Hepatocyte (in vitro differentiated cells): ENCODE measurements at regions not wholly inside any gene's neighbourhood (a gene's known extent, or its start where the extent isn't known, plus 50 kb on each side); places are given as distances from the start of the nearest gene placed in this dataset.
A peak's percentile ranks its signal among the peaks of the same experiment; 100 is the strongest.

Experiments used
- DNase-seq: peaks from one replicate; pipeline ENCODE4 v3.0.0-alpha.2; 2016; ENCODE audit warnings: low spot score
- H2AFZ ChIP-seq: fragments of 200-600 bp; sonication (generic); 2 replicates; pipeline ENCODE4 v1.6.0; 2016; ENCODE audit warnings: antibody characterized with exemption, mild to moderate bottlenecking
- H3K27ac ChIP-seq: fragments of 200-600 bp; sonication (generic); 2 replicates; pipeline ENCODE4 v1.5.1; 2016; ENCODE audit warnings: mild to moderate bottlenecking
- H3K27me3 ChIP-seq: fragments of 200-600 bp; sonication (generic); 2 replicates; pipeline ENCODE4 v1.6.1; 2016
- H3K36me3 ChIP-seq: fragments of 200-600 bp; sonication (generic); replicated peaks from 2 replicates; pipeline ENCODE4 v1.5.1; 2016; ENCODE audit warnings: low read depth; ENCODE audit not compliant: insufficient read depth
- H3K4me1 ChIP-seq: fragments of 200-600 bp; sonication (generic); 2 replicates; pipeline ENCODE4 v1.5.1; 2016; ENCODE audit warnings: mild to moderate bottlenecking, moderate library complexity; ENCODE audit not compliant: insufficient read depth
- H3K4me2 ChIP-seq: fragments of 200-600 bp; sonication (generic); 2 replicates; pipeline ENCODE4 v1.6.0; 2016
- H3K4me3 ChIP-seq: fragments of 200-600 bp; sonication (generic); 2 replicates; pipeline ENCODE4 v1.5.1; 2016; ENCODE audit warnings: mild to moderate bottlenecking
- H3K79me2 ChIP-seq: fragments of 200-600 bp; sonication (generic); 2 replicates; pipeline ENCODE4 v1.6.0; 2017; ENCODE audit warnings: mild to moderate bottlenecking
- H3K9me2 ChIP-seq: fragments of 200-600 bp; sonication (generic); replicated peaks from 2 replicates; pipeline ENCODE4 v1.6.0; 2017; ENCODE audit warnings: mild to moderate bottlenecking; ENCODE audit not compliant: insufficient read depth
- H3K9me3 ChIP-seq: fragments of 200-600 bp; sonication (generic); 2 replicates; pipeline ENCODE4 v1.5.1; 2016; ENCODE audit warnings: low read depth, mild to moderate bottlenecking
- H4K20me1 ChIP-seq: fragments of 200-600 bp; sonication (generic); 2 replicates; pipeline ENCODE4 v1.6.0; 2016; ENCODE audit warnings: mild to moderate bottlenecking; ENCODE audit not compliant: insufficient read depth, poor library complexity, severe bottlenecking
- CTCF ChIP-seq: fragments of 200-600 bp; sonication (generic); IDR thresholded peaks from 2 replicates; pipeline ENCODE4 v1.5.1; 2016; ENCODE audit warnings: antibody characterized with exemption, mild to moderate bottlenecking; ENCODE audit not compliant: poor library complexity
- EZH2 ChIP-seq: fragments of 200-600 bp; sonication (generic); IDR thresholded peaks from 2 replicates; pipeline ENCODE4 v1.6.1; 2016; ENCODE audit warnings: antibody characterized with exemption, mild to moderate bottlenecking, borderline replicate concordance
- EZH2phosphoT487 ChIP-seq: fragments of 200-600 bp; sonication (generic); IDR thresholded peaks from one replicate; pipeline ENCODE4 v1.6.1; 2018; ENCODE audit warnings: antibody characterized with exemption, mild to moderate bottlenecking, low read depth, moderate library complexity; ENCODE audit not compliant: unreplicated experiment, severe bottlenecking
- WGBS: methylation state at CpG from one replicate; pipeline ENCODE4 v1.1.6; 2016; ENCODE audit warnings: low lambda C conversion rate; ENCODE audit errors: missing lambda C conversion rate; 5-methylcytosine and 5-hydroxymethylcytosine counted together

GRCh38 chr12:39235990-39236767, 206.7 kb downstream of the KIF21A start:
- Histone ChIP-seq H3K27ac (peak overlapping the region; percentile 40), H3K9me3 (no peaks in the 10 kb centered on the region), H3K79me2 (no peaks in the 10 kb centered on the region), H3K9me2 (no peaks in the 10 kb centered on the region), H3K4me2 (no peak overlapping the region), H3K27me3 (no peaks in the 10 kb centered on the region), H3K4me3 (no peak overlapping the region), H3K36me3 (no peaks in the 10 kb centered on the region), H2AFZ (no peak overlapping the region), H3K4me1 (peaks cover 24% of the 10 kb centered on the region), H4K20me1 (no peaks in the 10 kb centered on the region)
- 92% methylated on average over 4 of the region's 4 CpGs for WGBS
- no peak for TF ChIP-seq EZH2
- TF ChIP-seq CTCF: no peak
- TF ChIP-seq EZH2phosphoT487: no peak
- DNase-seq: no peak

GRCh38 chr12:39230086-39230485, 212.8 kb downstream of the KIF21A start:
- 90% methylated on average over 3 of the region's 3 CpGs for WGBS
- no peaks in the 10 kb centered on the region for H3K79me2 ChIP-seq
- H3K27me3 ChIP-seq: no peaks in the 10 kb centered on the region
- H3K4me1 ChIP-seq: no peaks in the 10 kb centered on the region
- no peaks in the 10 kb centered on the region for H3K9me2 ChIP-seq
- H3K4me2 ChIP-seq: no peak overlapping the region
- H2AFZ ChIP-seq: no peak overlapping the region
- H4K20me1 ChIP-seq: no peaks in the 10 kb centered on the region
- no peaks in the 10 kb centered on the region for H3K9me3 ChIP-seq
- DNase-seq: no peak
- H3K27ac ChIP-seq: no peak overlapping the region
- H3K36me3 ChIP-seq: no peaks in the 10 kb centered on the region
- TF ChIP-seq CTCF (no peak), EZH2 (no peak), EZH2phosphoT487 (no peak)
- H3K4me3 ChIP-seq: no peak overlapping the region

- H3K27me3 ChIP-seq: no peaks in the 10 kb centered on the region
- no peaks in the 10 kb centered on the region for H3K79me2 ChIP-seq
- no peak for DNase-seq
- H2AFZ ChIP-seq: no peak overlapping the region
- no peak overlapping the region for H3K27ac ChIP-seq
- no peaks in the 10 kb centered on the region for H3K9me3 ChIP-seq
- no peaks in the 10 kb centered on the region for H3K36me3 ChIP-seq
- no peak overlapping the region for H3K4me3 ChIP-seq
- TF ChIP-seq CTCF (no peak), EZH2phosphoT487 (no peak), EZH2 (no peak)
- H3K4me2 ChIP-seq: no peak overlapping the region
- H3K4me1 ChIP-seq: no peaks in the 10 kb centered on the region
- H3K9me2 ChIP-seq: no peaks in the 10 kb centered on the region
- 56% methylated on average over 2 of the region's 2 CpGs for WGBS
- no peaks in the 10 kb centered on the region for H4K20me1 ChIP-seq
These were observed 215.7 kb downstream of the KIF21A start for GRCh38 chr12:39227218-39227617.
